ENCODE measurements at regions not wholly inside any gene's neighbourhood (a gene's known extent, or its start where the extent isn't known, plus 50 kb on each side); places are given as distances from the start of the nearest gene placed in this dataset.

GRCh38 chr1:73953586-73953985 is 244.4 kb downstream of the LRRIQ3 start:
- no peak for DNase-seq

DNA sequence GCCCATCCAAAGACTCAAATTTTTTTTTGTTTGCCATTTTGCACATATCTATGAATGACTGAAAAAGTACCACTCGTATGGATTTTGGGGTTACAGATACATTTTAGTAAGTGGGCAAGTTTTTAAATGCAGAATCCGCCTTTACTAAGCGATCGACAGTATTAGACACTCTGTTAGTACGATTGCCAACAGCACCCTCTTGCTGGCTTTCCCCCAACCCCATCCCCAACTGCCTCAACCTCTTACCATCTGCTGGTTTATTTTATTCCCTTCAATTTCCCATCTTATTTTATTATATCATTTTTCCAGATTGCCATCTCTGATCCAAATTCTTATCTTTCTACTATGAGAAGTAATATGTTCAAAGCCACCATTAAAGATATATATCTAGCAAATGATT is 244.8 kb downstream of the LRRIQ3 start:
- no peak for DNase-seq

- DNase-seq = no peak
These were observed 249.9 kb downstream of the LRRIQ3 start for GRCh38 chr1:73948055-73948454.

DNA sequence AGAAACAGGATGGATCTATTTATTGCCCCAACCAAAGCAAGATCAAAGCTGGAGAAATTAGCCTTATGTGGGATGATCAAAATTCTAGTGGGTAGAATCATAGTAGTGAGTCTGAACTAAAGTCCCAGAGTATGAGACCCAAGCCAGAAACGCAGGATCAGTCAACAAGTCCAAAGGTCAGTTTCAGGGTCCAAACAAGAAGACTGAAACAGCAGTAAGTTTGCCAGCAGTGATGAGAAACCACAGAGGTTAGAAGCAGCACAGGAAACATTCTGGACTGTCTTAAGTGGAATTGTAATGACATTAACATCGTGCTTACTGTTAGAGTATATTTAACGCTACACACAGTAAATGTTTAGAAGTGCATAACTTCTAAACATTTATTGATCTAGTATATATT is 251.0 kb downstream of the LRRIQ3 start:
- no peak for DNase-seq

DNA sequence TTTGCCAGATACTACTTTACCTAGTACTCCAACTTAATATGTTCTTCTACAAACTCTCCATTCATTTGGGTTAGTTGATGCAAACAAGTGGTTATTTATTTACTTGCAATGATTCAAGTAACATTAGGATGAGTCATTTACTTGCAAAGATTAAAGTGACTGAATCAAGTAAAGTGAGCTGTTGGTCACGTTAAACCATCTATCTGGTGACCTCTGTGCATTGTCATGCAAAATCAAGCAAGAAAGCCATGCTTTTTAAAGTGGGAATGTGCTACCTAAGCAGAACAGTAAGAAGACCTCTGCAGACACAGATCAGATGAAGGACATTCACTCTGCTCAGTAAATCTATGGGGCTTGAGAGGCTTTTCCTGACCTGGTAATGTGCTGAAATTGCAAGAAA is 254.7 kb downstream of the LRRIQ3 start:
- no peak for DNase-seq

DNA sequence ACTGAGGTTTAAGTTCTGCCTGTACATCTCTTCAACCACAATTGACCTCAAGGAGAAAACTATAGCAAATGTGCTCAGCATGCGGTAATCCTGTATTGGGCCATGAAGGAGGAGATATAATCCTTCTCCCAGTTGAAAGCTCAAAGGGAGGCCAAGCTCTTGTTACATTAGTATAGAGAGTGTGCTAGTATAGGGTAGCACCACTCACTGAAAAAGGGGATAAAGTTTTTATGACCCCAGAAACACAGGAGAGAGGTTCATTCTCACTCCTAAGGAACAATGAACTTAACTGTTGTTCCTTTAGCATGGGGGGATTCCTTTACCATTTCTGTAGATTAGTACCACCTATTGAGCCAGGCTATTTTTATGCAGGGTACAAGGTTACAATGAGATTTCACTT is 267.7 kb downstream of the LRRIQ3 start:
- no peak for DNase-seq

DNA sequence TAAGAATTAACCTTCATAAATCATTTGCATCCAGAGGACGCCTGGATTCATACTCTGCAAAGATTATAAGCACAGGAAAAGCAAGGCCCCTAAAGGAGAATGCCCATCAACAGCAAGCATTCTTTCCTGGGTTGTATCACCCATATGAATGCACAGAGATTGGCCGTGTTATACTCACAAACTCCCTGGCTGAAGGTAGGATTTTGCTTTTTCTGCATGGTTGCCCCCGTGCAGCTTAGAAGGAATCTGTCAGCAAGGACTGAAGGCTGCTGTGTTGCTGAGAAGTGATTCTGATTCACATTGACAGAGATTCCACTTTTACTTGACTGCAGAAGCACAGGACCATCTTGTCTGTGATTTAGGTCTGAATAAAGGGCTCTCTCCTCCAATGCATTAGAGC is 283.0 kb downstream of the LRRIQ3 start:
- no peak for DNase-seq

GRCh38 chr1:73913025-73913424 is 285.0 kb downstream of the LRRIQ3 start:
- no peak for DNase-seq

GRCh38 chr1:73911849-73912248 is 286.1 kb downstream of the LRRIQ3 start:
- DNase-seq = no peak

DNA sequence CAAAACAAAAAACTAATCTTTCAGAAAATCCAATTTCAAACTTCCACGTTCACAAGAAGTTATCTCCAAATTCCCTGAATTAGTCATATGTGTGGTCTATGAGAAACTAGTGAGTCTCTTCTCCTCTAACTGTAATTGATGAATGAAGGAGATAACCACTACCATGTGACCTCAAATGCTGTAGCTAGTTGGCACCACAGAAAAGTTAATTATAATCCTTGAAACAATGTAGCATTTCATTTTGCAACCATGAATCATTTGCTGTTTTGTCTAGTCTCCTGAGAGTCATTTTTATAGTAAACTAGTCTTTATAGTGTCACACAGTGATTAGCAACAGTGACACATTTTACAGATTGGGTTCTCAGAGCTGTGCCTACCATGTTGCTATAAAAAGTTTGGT is 287.5 kb downstream of the LRRIQ3 start:
- DNase-seq = no peak

DNA sequence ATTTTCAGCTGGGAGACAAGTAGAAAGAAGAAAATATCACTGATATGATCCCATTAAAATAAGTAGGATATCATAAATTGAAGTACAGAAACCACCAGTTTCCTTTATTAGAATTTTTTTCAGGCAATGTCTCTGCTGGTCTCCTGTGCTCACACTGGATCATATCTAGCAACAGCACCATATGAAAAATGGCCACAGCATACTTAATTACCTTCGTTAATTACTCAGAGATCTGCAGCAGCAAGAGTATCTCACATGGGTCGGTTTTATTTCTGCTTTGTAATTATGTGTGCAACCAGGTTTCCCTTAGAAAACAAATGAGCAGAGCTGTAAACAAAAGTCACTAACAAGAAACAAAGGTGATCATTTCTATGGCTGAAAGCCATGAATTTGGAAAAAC is 287.9 kb downstream of the LRRIQ3 start:
- no peak for DNase-seq

- DNase-seq = no peak
These were observed 288.9 kb downstream of the LRRIQ3 start for GRCh38 chr1:73909043-73909562.

DNA sequence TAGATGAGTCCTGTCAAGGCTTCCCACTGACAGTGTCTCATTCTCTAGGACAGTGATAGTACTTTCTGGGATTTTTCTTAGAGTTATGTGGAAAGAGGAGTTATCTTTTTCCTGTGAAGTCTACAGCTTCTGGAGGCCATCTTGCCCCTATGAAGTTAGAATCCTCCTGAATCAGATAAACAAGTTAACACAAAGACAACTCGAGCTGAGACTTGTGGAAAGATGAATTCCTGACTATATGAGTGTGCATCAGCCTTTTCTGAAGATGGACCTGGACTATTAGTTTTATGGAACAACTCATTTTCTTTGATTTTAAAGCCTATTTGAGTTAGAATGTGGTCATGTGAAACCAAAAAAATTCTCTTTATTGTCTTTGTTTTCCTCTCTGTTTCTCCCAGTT is 290.9 kb downstream of the LRRIQ3 start:
- no peak for DNase-seq

GRCh38 chr1:73903092-73903491 is 294.9 kb downstream of the LRRIQ3 start:
- no peak for DNase-seq

- DNase-seq = no peak
These were observed 296.2 kb downstream of the LRRIQ3 start for GRCh38 chr1:73901738-73902137.

DNA sequence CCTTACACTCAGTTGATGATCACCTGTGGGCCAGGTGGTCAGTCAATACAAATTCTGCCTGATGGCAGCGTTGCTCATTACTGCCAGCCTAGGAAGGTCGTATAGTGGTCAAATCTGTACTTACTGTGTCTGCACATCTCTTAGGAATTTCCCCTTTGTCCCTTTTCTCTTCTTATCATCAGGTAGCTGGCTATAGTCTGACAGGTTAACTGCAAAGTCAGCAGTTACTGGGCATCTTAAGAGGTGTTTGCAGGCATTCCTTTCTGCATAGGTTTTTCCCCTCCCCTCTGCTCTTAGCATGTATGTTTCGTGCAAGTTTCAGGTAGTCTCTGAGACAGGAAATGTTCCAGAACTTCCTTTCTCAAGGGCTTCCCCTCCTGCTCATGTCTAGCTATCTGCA is 298.7 kb downstream of the LRRIQ3 start:
- no peak for DNase-seq

DNA sequence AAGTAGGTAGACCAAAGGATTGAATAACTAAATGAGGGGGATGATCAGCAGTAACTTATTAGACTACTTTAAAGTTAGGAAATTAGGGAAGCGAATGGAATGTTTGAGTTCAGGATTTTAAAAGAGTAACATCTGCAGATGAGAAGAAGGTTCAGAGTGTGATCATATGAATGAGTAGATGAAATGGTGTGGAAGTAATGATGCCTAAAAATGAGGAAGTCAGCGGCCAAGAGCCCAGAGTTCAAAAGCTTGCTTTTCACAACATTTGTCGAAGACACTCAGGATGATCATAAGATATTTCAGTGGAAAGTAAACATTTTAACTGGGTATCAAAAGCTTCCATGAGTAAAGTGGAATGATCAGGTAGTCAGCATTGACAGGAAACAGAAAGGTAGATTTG is 299.4 kb downstream of the LRRIQ3 start:
- no peak for DNase-seq

DNA sequence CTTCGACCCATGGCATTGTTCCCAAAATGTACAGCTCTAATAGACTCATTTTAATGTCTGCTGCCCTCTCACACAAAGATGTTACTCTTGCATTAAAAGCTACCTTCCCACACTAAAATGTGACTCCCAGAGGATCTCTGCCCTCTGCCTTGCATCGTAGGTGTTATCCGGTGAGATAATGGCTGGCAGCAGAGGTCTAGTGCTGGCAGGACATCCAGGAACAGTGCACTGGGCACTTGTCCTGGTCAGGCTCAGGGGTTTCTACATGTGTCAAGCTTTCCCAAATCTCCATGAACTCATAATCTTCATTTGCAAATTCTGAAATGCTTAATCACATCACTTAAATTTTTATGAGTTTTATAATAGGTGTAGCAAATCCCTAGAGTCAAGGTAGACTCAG is 310.6 kb downstream of the LRRIQ3 start:
- no peak for DNase-seq

DNA sequence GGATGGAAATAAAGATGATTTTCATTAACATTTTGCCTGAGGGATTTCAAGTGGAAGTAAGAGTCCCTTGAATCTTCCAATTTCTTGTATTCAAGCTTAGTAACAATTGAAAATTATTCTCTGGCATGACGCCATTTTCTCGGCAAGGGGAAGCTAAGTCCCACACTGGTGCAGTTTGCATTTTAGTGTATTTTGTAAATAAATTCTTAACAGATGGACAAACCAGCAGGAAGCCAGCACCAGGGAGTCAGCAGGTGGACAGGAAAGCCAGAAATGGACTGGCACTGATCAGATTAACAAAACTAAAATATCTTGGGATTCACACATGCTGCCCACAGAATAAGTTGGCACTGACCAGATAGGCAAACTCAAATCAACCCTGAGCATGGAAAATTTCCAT is 311.3 kb downstream of the LRRIQ3 start:
- DNase-seq = no peak

- DNase-seq = no peak
These were observed 323.2 kb downstream of the LRRIQ3 start for GRCh38 chr1:73874806-73875205.

GRCh38 chr1:73868810-73869336 is 329.1 kb downstream of the LRRIQ3 start:
- DNase-seq = no peak

GRCh38 chr1:73862355-73862754 is 335.6 kb downstream of the LRRIQ3 start:
- DNase-seq = no peak

DNA sequence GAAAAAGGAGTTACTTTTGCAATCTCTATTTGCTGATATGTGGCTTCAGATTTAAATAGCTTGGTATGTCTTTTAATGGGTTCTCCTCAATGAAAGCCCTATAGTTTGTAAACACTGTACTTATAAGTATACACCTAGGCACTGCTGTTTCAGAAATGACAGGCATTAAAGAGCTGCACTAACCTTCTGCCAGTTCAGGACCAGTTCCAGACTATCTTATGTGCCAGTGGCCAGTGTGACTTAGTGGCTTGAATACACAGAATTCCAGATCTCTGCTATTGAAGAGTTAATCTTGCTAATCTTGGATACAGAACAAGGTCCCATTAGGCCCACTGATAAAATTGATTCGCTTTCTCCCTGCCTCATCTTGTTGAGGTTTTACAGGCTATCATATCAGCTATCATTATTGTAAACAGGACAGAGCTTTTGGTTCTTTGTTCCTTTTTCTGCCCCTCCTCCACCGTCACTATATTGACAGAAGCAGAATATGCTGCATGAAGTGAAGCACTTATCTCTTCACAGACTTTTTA is 337.5 kb downstream of the LRRIQ3 start:
- no peak for DNase-seq

- no peak for DNase-seq
These were observed 338.7 kb downstream of the LRRIQ3 start for GRCh38 chr1:73859227-73859626.

- no peak for DNase-seq
These were observed 343.4 kb downstream of the LRRIQ3 start for GRCh38 chr1:73854527-73854926.
